GM12892 (cell line): ENCODE measurements at regions not wholly inside any gene's neighbourhood (a gene's known extent, or its start where the extent isn't known, plus 50 kb on each side); places are given as distances from the start of the nearest gene placed in this dataset.

Experiments
- POLR2A ChIP-seq: IDR thresholded peaks from 2 replicates; pipeline ENCODE4 v1.6.1; 2011; ENCODE audit warnings: low read depth, low read length, control low read depth
- POLR2AphosphoS5 ChIP-seq: IDR thresholded peaks from 2 replicates; pipeline ENCODE4 v1.6.1; 2011; ENCODE audit warnings: low read depth, low read length, control low read depth
- TAF1 ChIP-seq: IDR thresholded peaks from 2 replicates; pipeline ENCODE4 v1.6.1; 2011; ENCODE audit warnings: low read depth, mild to moderate bottlenecking, control low read depth, low read length, borderline replicate concordance

GRCh38 chr1:201647722-201648065 is 108.8 kb downstream of the NAV1 start:
- TF ChIP-seq POLR2A, result no peak
- TF ChIP-seq POLR2AphosphoS5, result no peak
- no peak for TF ChIP-seq TAF1
